H9 (cell line): ENCODE measurements at regions not wholly inside any gene's neighbourhood (a gene's known extent, or its start where the extent isn't known, plus 50 kb on each side); places are given as distances from the start of the nearest gene placed in this dataset.

Experiments
- DNase-seq: peaks from one replicate; pipeline ENCODE4 v3.0.0-alpha.2; 2017
- H2AFZ ChIP-seq: one replicate; pipeline ENCODE4 v1.6.1; 2013; ENCODE audit warnings: mild to moderate bottlenecking, low read length, control low read depth, moderate library complexity
- H2AK5ac ChIP-seq: 2 replicates; pipeline ENCODE4 v1.6.1; 2013; ENCODE audit warnings: low read length, control low read depth, mixed read lengths; ENCODE audit not compliant: insufficient read length
- H2BK120ac ChIP-seq: one replicate; pipeline ENCODE4 v1.6.1; 2013; ENCODE audit warnings: low read depth, mild to moderate bottlenecking, low read length, control low read depth, inconsistent platforms; ENCODE audit not compliant: poor library complexity, severe bottlenecking
- H2BK12ac ChIP-seq: 2 replicates; pipeline ENCODE4 v1.6.1; 2013; ENCODE audit warnings: low read length, control low read depth, mixed read lengths, low read depth; ENCODE audit not compliant: insufficient read length
- H2BK15ac ChIP-seq: 2 replicates; pipeline ENCODE4 v1.6.1; 2013; ENCODE audit warnings: low read depth, low read length, control low read depth
- H2BK20ac ChIP-seq: one replicate; pipeline ENCODE4 v1.6.1; 2013; ENCODE audit warnings: low read depth, mild to moderate bottlenecking, low read length, control low read depth, inconsistent platforms; ENCODE audit not compliant: poor library complexity, severe bottlenecking
- H2BK5ac ChIP-seq: 2 replicates; pipeline ENCODE4 v1.6.1; 2013; ENCODE audit warnings: low read length, control low read depth, mixed read lengths; ENCODE audit not compliant: insufficient read length
- H3K14ac ChIP-seq: 2 replicates; pipeline ENCODE4 v1.6.1; 2013; ENCODE audit warnings: low read length, control low read depth; ENCODE audit not compliant: insufficient read depth
- H3K18ac ChIP-seq: 2 replicates; pipeline ENCODE4 v1.6.1; 2013; ENCODE audit warnings: low read depth, mild to moderate bottlenecking, mixed read lengths, low read length, control low read depth; ENCODE audit not compliant: insufficient read length
- H3K23ac ChIP-seq: 2 replicates; pipeline ENCODE4 v1.6.1; 2013; ENCODE audit warnings: low read length, control low read depth, mixed read lengths, low read depth; ENCODE audit not compliant: insufficient read length
- H3K23me2 ChIP-seq: 2 replicates; pipeline ENCODE4 v1.6.1; 2013; ENCODE audit warnings: low read depth, mild to moderate bottlenecking, mixed read lengths, low read length, control low read depth; ENCODE audit not compliant: insufficient read length, poor library complexity, severe bottlenecking
- H3K27ac ChIP-seq: 2 replicates; pipeline ENCODE4 v1.5.1; 2013; ENCODE audit warnings: low read length, control low read depth, mixed read lengths, low read depth; ENCODE audit not compliant: insufficient read length
- H3K27me3 ChIP-seq: 2 replicates; pipeline ENCODE4 v1.6.1; 2013; ENCODE audit warnings: low read length, control low read depth, inconsistent platforms; ENCODE audit not compliant: insufficient read depth
- H3K4ac ChIP-seq: 2 replicates; pipeline ENCODE4 v1.6.1; 2013; ENCODE audit warnings: low read depth, mild to moderate bottlenecking, control low read depth, inconsistent platforms, low read length, moderate library complexity
- H3K4me1 ChIP-seq: 2 replicates; pipeline ENCODE4 v1.6.1; 2013; ENCODE audit warnings: low read length, control low read depth, inconsistent platforms; ENCODE audit not compliant: insufficient read depth
- H3K4me2 ChIP-seq: 2 replicates; pipeline ENCODE4 v1.6.1; 2013; ENCODE audit warnings: low read length, control low read depth, mixed read lengths; ENCODE audit not compliant: insufficient read length, insufficient read depth
- H3K56ac ChIP-seq: 2 replicates; pipeline ENCODE4 v1.6.1; 2013; ENCODE audit warnings: low read depth, mild to moderate bottlenecking, mixed read lengths, low read length, control low read depth; ENCODE audit not compliant: insufficient read length
- H3K79me1 ChIP-seq: 2 replicates; pipeline ENCODE4 v1.6.1; 2013; ENCODE audit warnings: low read depth, mild to moderate bottlenecking, moderate library complexity, low read length, control low read depth, inconsistent platforms; ENCODE audit not compliant: insufficient read depth, poor library complexity, severe bottlenecking
- H3K79me2 ChIP-seq: 2 replicates; pipeline ENCODE4 v1.6.1; 2013; ENCODE audit warnings: low read length, control low read depth, inconsistent platforms; ENCODE audit not compliant: insufficient read depth
- H3K9ac ChIP-seq: 2 replicates; pipeline ENCODE4 v1.6.1; 2013; ENCODE audit warnings: low read length, control low read depth, mixed read lengths; ENCODE audit not compliant: insufficient read length; ENCODE audit errors: extremely low read depth
- H3K9me3 ChIP-seq: one replicate; pipeline ENCODE4 v1.6.1; 2013; ENCODE audit warnings: low read depth, low read length, inconsistent platforms; ENCODE audit not compliant: control insufficient read depth
- H3T11ph ChIP-seq: one replicate; pipeline ENCODE4 v1.6.1; 2013; ENCODE audit warnings: mild to moderate bottlenecking, low read length, control low read depth, inconsistent platforms
- H4K20me1 ChIP-seq: one replicate; pipeline ENCODE4 v1.6.1; 2013; ENCODE audit not compliant: control insufficient read depth, insufficient read length, insufficient read depth
- H4K5ac ChIP-seq: 2 replicates; pipeline ENCODE4 v1.6.1; 2013; ENCODE audit warnings: low read depth, mild to moderate bottlenecking, mixed read lengths, low read length, control low read depth; ENCODE audit not compliant: insufficient read length
- H4K8ac ChIP-seq: replicated peaks from 2 replicates; pipeline ENCODE4 v1.6.1; 2013; ENCODE audit warnings: low read length, control low read depth, mixed read lengths, low read depth; ENCODE audit not compliant: insufficient read length
- H4K91ac ChIP-seq: 2 replicates; pipeline ENCODE4 v1.6.1; 2013; ENCODE audit warnings: low read depth, mild to moderate bottlenecking, moderate library complexity, mixed read lengths, low read length, control low read depth; ENCODE audit not compliant: insufficient read length
- H3K27ac Mint-ChIP-seq, 3 experiments: 2 replicates in 2 of 3; 3 replicates in 1 of 3; pipeline ENCODE4 v1.8.0; 2020 to 2021; ENCODE audit warnings: mixed read lengths in 3 of 3, mild to moderate bottlenecking in 1 of 3, moderate library complexity in 1 of 3
- H3K27me3 Mint-ChIP-seq: 2 replicates; pipeline ENCODE4 v1.8.0; 2021; ENCODE audit warnings: low read depth, mild to moderate bottlenecking, moderate library complexity, mixed read lengths
- H3K36me3 Mint-ChIP-seq, 3 experiments: 2 replicates in 2 of 3; 3 replicates in 1 of 3; pipeline ENCODE4 v1.8.0; 2020 to 2021; ENCODE audit warnings: low read depth in 3 of 3, mixed read lengths in 3 of 3; ENCODE audit not compliant: insufficient read depth in 1 of 3
- H3K4me1 Mint-ChIP-seq, 2 experiments: 2 replicates each; pipeline ENCODE4 v1.8.0; 2020; ENCODE audit warnings: mixed read lengths in 2 of 2
- H3K4me3 Mint-ChIP-seq, 2 experiments: 2 replicates in 1 of 2; 3 replicates in 1 of 2; pipeline ENCODE4 v1.8.0; 2020 to 2021; ENCODE audit warnings: mild to moderate bottlenecking in 2 of 2, mixed read lengths in 2 of 2, moderate library complexity in 1 of 2
- H3K9me3 Mint-ChIP-seq, 2 experiments: 2 replicates in 1 of 2; 3 replicates in 1 of 2; pipeline ENCODE4 v1.8.0; 2020; ENCODE audit warnings: mild to moderate bottlenecking in 2 of 2, mixed read lengths in 2 of 2, moderate library complexity in 1 of 2
- CTCF ChIP-seq: fragments of 200-600 bp; sonication (generic); conservative IDR thresholded peaks from 3 replicates; pipeline ENCODE4 v1.8.0; 2021; ENCODE audit warnings: antibody characterized with exemption, mild to moderate bottlenecking

GRCh38 chr16:65388592-65388991 lies 266.7 kb upstream of the CDH11 start:
- no peak overlapping the region for H3K4ac ChIP-seq
- H3K23me2 ChIP-seq = no peaks in the 10 kb centered on the region
- H2BK5ac ChIP-seq = no peak overlapping the region
- H3K9me3 Mint-ChIP-seq = peaks cover 7 to 14% of the 10 kb centered on the region in 2 experiments; a peak in 4 of 5 replicates
- H3K79me1 ChIP-seq = no peaks in the 10 kb centered on the region
- no peaks in the 10 kb centered on the region; the same call in none of the 2 replicates for H3K27me3 Mint-ChIP-seq
- H4K5ac ChIP-seq = no peak overlapping the region
- no peak overlapping the region for H3K18ac ChIP-seq
- no peak overlapping the region for H2BK15ac ChIP-seq
- no peak for DNase-seq
- no peak overlapping the region for H3T11ph ChIP-seq
- no peak overlapping the region for H3K9ac ChIP-seq
- no peak overlapping the region for H2AFZ ChIP-seq
- peaks cover 9 to 22% (median 12%) of the 10 kb centered on the region in 3 experiments; a peak in 5 of 7 replicates for H3K36me3 Mint-ChIP-seq
- no peak overlapping the region for H3K27ac ChIP-seq
- no peak overlapping the region for H3K56ac ChIP-seq
- H4K91ac ChIP-seq = no peak overlapping the region
- no peak overlapping the region for H4K8ac ChIP-seq
- H2AK5ac ChIP-seq = no peak overlapping the region
- no peak overlapping the region for H2BK12ac ChIP-seq
- H3K4me1 Mint-ChIP-seq = no peaks in the 10 kb centered on the region
- H3K27me3 ChIP-seq = no peaks in the 10 kb centered on the region; the same call in 1 of the 2 replicates
- no peaks in the 10 kb centered on the region for H3K79me2 ChIP-seq
- no peak overlapping the region for H2BK120ac ChIP-seq
- no peak overlapping the region for H2BK20ac ChIP-seq
- H3K4me3 Mint-ChIP-seq = no peak overlapping the region
- no peak overlapping the region for H3K4me2 ChIP-seq
- H3K14ac ChIP-seq = no peak overlapping the region
- H4K20me1 ChIP-seq = no peaks in the 10 kb centered on the region
- H3K4me1 ChIP-seq = no peaks in the 10 kb centered on the region
- no peak overlapping the region for H3K23ac ChIP-seq
- TF ChIP-seq CTCF = no peak
- H3K27ac Mint-ChIP-seq = no peak overlapping the region
- peaks cover 7% of the 10 kb centered on the region for H3K9me3 ChIP-seq
